K562 (cell line): ENCODE measurements at regions not wholly inside any gene's neighbourhood (a gene's known extent, or its start where the extent isn't known, plus 50 kb on each side); places are given as distances from the start of the nearest gene placed in this dataset.

Experiments used
- ATAC-seq: fragments of 200-7000 bp; cut with Tn5 transposase; 3 replicates; pipeline ENCODE4 v1.9.1; 2020; ENCODE audit warnings: moderate library complexity
- BruUV-seq: library from RNA; stranded (reverse); fragments of 400-500 nt; replicated peaks from 2 replicates; lab custom pipeline; 2021; lab: Mats Ljungman, UMichigan
- CTCF ChIA-PET: fragments of 300-600 bp; formaldehyde crosslinking; extraction: SDS; loops from one replicate; lab custom pipeline; 2021; ENCODE audit warnings: low intra/inter-chr PET ratio; lab: Yijun Ruan, JAX
- POLR2A ChIA-PET: fragments of 300-600, 350-650 bp; sonication (Branson Sonifier 250); formaldehyde crosslinking; extraction: SDS; loops from one replicate; lab custom pipeline; 2021; ENCODE audit warnings: antibody characterized with exemption, inconsistent platforms; lab: Yijun Ruan, JAX
- DNase-seq, 4 experiments: peaks; one replicate each; pipeline versions ENCODE4 v3.0.0 to v3.0.0-alpha.2; 2011 to 2018; ENCODE audit warnings: low spot score in 3 of 4, mixed read lengths in 3 of 4; ENCODE audit errors: extremely low read depth in 1 of 4
- FAIRE-seq: peaks from 2 replicates; lab custom pipeline; 2011; peaks lifted over from hg19 to GRCh38; lab: Jason Lieb, UNC
- H2AFZ ChIP-seq: 2 replicates; pipeline ENCODE4 v1.6.0; 2011; ENCODE audit warnings: low read depth, low read length, control low read depth, inconsistent platforms
- H3K27ac ChIP-seq: fragments of 200-600 bp; 3 replicates; pipeline ENCODE4 v1.8.0; 2011; ENCODE audit warnings: low read depth, mild to moderate bottlenecking, control low read depth, inconsistent platforms, low read length, moderate library complexity, mixed read lengths; ENCODE audit errors: extremely low read depth
- H3K27me3 ChIP-seq, 2 experiments: fragments of 300-600 bp in 1 of 2; 2 replicates in 1 of 2; 3 replicates in 1 of 2; pipeline versions ENCODE4 v1.6.0 to v1.8.0; 2011; ENCODE audit warnings: inconsistent platforms in 2 of 2, low read length in 2 of 2, mild to moderate bottlenecking in 1 of 2, mixed read lengths in 1 of 2, moderate library complexity in 1 of 2; ENCODE audit not compliant: control insufficient read depth in 2 of 2, insufficient read depth in 2 of 2
- H3K36me3 ChIP-seq: fragments of 300-600 bp; 3 replicates; pipeline ENCODE4 v1.8.0; 2011; ENCODE audit warnings: mild to moderate bottlenecking, low read length, inconsistent platforms; ENCODE audit not compliant: control insufficient read depth, insufficient read depth
- H3K4me1 ChIP-seq, 2 experiments: fragments of 200-600 bp in 1 of 2; replicated peaks in 1 of 2; 2 replicates in 1 of 2; 3 replicates in 1 of 2; pipeline versions ENCODE4 v1.5.1 to v1.8.0; 2011; ENCODE audit warnings: inconsistent platforms in 2 of 2, low read length in 2 of 2, mild to moderate bottlenecking in 1 of 2, mixed read lengths in 1 of 2, moderate library complexity in 1 of 2; ENCODE audit not compliant: control insufficient read depth in 2 of 2, insufficient read depth in 2 of 2
- H3K4me2 ChIP-seq: 2 replicates; pipeline ENCODE4 v1.6.1; 2011; ENCODE audit warnings: low read length, control low read depth, inconsistent platforms, mixed read lengths; ENCODE audit not compliant: insufficient read depth
- H3K4me3 ChIP-seq: fragments of 200-600 bp; sonication (generic), shearing (Covaris generic); 2 replicates; pipeline ENCODE4 v1.5.1; 2016; ENCODE audit warnings: control low read depth, inconsistent platforms
- H3K79me2 ChIP-seq: fragments of 200-600 bp; 3 replicates; pipeline ENCODE4 v1.8.0; 2011; ENCODE audit warnings: low read length, inconsistent platforms; ENCODE audit not compliant: control insufficient read depth, insufficient read depth
- H3K9ac ChIP-seq, 2 experiments: 2 replicates each; pipeline versions ENCODE4 v1.6.0 to v1.6.1; 2011; ENCODE audit warnings: low read depth in 2 of 2, low read length in 2 of 2, control low read depth in 1 of 2, inconsistent platforms in 1 of 2, mild to moderate bottlenecking in 1 of 2, mixed read lengths in 1 of 2; ENCODE audit not compliant: insufficient read depth in 1 of 2
- H3K9me1 ChIP-seq: one replicate; pipeline ENCODE4 v1.6.0; 2011; ENCODE audit warnings: inconsistent platforms, mild to moderate bottlenecking, low read length, moderate library complexity; ENCODE audit not compliant: control insufficient read depth, insufficient read depth
- H3K9me3 ChIP-seq: replicated peaks from 2 replicates; pipeline ENCODE4 v1.5.1; 2011; ENCODE audit warnings: low read depth, low read length, inconsistent platforms; ENCODE audit not compliant: control insufficient read depth, insufficient read depth
- H4K20me1 ChIP-seq: replicated peaks from 2 replicates; pipeline ENCODE4 v1.6.1; 2011; ENCODE audit warnings: low read length, inconsistent platforms, mixed read lengths; ENCODE audit not compliant: control insufficient read depth, insufficient read depth
- C11orf30 ChIP-seq: fragments of 450-650 bp; IDR thresholded peaks from 2 replicates; pipeline ENCODE4 v1.6.1; 2016; ENCODE audit warnings: low read depth, mild to moderate bottlenecking
- CTCF ChIP-seq, 3 experiments: IDR thresholded peaks in 2 of 3; conservative IDR thresholded peaks in 1 of 3; 2 replicates each; pipeline ENCODE4 v1.5.1; 2011 to 2012; ENCODE audit warnings: low read length in 3 of 3, mild to moderate bottlenecking in 3 of 3, control low read depth in 2 of 3, improper control_type of control experiment in 1 of 3, inconsistent platforms in 1 of 3, low read depth in 1 of 3, mixed read lengths in 1 of 3, moderate library complexity in 1 of 3; ENCODE audit not compliant: insufficient read depth in 2 of 3
- FUS ChIP-seq: fragments of 200-400 bp; formaldehyde crosslinking; optimal IDR thresholded peaks from 2 replicates; pipeline ENCODE3; 2017; ENCODE audit warnings: low read depth, low read length
- LEF1 ChIP-seq: fragments of 450-650 bp; IDR thresholded peaks from 2 replicates; pipeline ENCODE4 v1.6.1; 2016; ENCODE audit warnings: mild to moderate bottlenecking
- PPARD ChIP-seq: fragments of 250-450 bp; sonication (Bioruptor Pico); IDR thresholded peaks from 2 replicates; pipeline ENCODE4 v1.8.0; 2022; ENCODE audit warnings: inconsistent platforms, mild to moderate bottlenecking, moderate library complexity
- SIN3A ChIP-seq, 2 experiments: fragments of 150-350 bp in 1 of 2; IDR thresholded peaks; 2 replicates each; pipeline ENCODE4 v1.6.1; 2011 to 2016; ENCODE audit warnings: borderline replicate concordance in 2 of 2, low read depth in 2 of 2, low read length in 2 of 2, mild to moderate bottlenecking in 2 of 2, moderate library complexity in 2 of 2; ENCODE audit not compliant: control insufficient read depth in 1 of 2
- SMARCB1 ChIP-seq: IDR thresholded peaks from 2 replicates; pipeline ENCODE4 v1.6.1; 2011; ENCODE audit warnings: improper control_type of control experiment, low read depth; ENCODE audit not compliant: insufficient read length
- TBP ChIP-seq: optimal IDR thresholded peaks from 2 replicates; pipeline ENCODE3; 2011; ENCODE audit warnings: low read depth, low read length, improper control_type of control experiment
- TGIF2 ChIP-seq: sonication (generic); formaldehyde crosslinking; IDR thresholded peaks from 2 replicates; pipeline ENCODE4 v1.8.1; 2022; ENCODE audit warnings: mild to moderate bottlenecking, missing genetic modification reagents, moderate library complexity
- XRCC4 ChIP-seq: IDR thresholded peaks from one replicate; pipeline ENCODE4 v1.6.1; 2011; ENCODE audit not compliant: insufficient read depth, insufficient read length; ENCODE audit errors: extremely low read depth
- ZNF239 ChIP-seq: fragments of 250-450 bp; sonication (Bioruptor Pico); IDR thresholded peaks from 2 replicates; pipeline ENCODE4 v1.4.0; 2020; ENCODE audit warnings: mild to moderate bottlenecking
- WGBS: fragments of 100-300 bp; shearing (Covaris generic); methylation state at CpG from one replicate; pipeline ENCODE4 v1.1.6; 2016; ENCODE audit warnings: low coverage, mixed read lengths; ENCODE audit not compliant: insufficient coverage; ENCODE audit errors: missing lambda C conversion rate; 5-methylcytosine and 5-hydroxymethylcytosine counted together
- in situ Hi-C: fragments of 300-500 bp; cut with MboI; formaldehyde crosslinking; loops from 4 replicates; pipeline ENCODE4 v1.15.0; 2018; ENCODE audit warnings: inconsistent platforms, mixed read lengths
- intact Hi-C: fragments of 100-400 bp; cut with micrococcal nuclease; formaldehyde crosslinking; loops from 2 replicates; pipeline ENCODE4 v1.14.2; 2022

GRCh38 chr5:167243463-167243862 lies 1048.0 kb upstream of the WWC1 start:
- no TSS peak for BruUV-seq
- Histone ChIP-seq H3K27ac (no peak overlapping the region), H2AFZ (no peak overlapping the region), H3K27me3 (no peaks in the 10 kb centered on the region), H4K20me1 (no peaks in the 10 kb centered on the region), H3K9me1 (no peaks in the 10 kb centered on the region), H3K9me3 (no peaks in the 10 kb centered on the region), H3K4me2 (no peak overlapping the region), H3K36me3 (no peaks in the 10 kb centered on the region), H3K4me1 (no peaks in the 10 kb centered on the region), H3K4me3 (no peak overlapping the region), H3K9ac (no peak overlapping the region), H3K79me2 (no peaks in the 10 kb centered on the region)
- intact Hi-C loops (no loop called here), in situ Hi-C loops (no loop called here)
- ATAC-seq = no peak
- TF ChIP-seq XRCC4 (no peak), PPARD (CRISPR knock-in tag) (no peak), LEF1 (no peak), CTCF (IDR thresholded peaks at IDR 0.05 in 2 of 3, conservative IDR thresholded peaks at IDR 0.05 in 1 of 3; ENCODE audit: insufficient read depth in 2 of 3, low read depth in 1 of 3, low read length in 3 of 3) (no peak), FUS (no peak), TGIF2 (CRISPR knock-in tag) (no peak), C11orf30 (no peak), SMARCB1 (no peak), ZNF239 (CRISPR knock-in tag) (no peak), TBP (no peak), SIN3A (IDR thresholded peaks at IDR 0.05; ENCODE audit: borderline replicate concordance in 2 of 2, control insufficient read depth in 1 of 2, low read depth in 2 of 2, low read length in 2 of 2) (no peak)
- POLR2A ChIA-PET = no interaction called here
- DNase-seq = no peak
- WGBS = 0% methylated on average over 2 of the region's 2 CpGs
- no peak for FAIRE-seq
- CTCF ChIA-PET = no interaction called here
